ENCODE measurements at regions not wholly inside any gene's neighbourhood (a gene's known extent, or its start where the extent isn't known, plus 50 kb on each side); places are given as distances from the start of the nearest gene placed in this dataset.
"Not testable (repeated sequence)": the region's sequence is repeated elsewhere in the genome, so short reads cannot be mapped to it uniquely, and the experiment has no call there.

- Mint-ChIP-seq H3K27me3 (no peaks in the 10 kb centered on the region), H3K4me1 (no peaks in the 10 kb centered on the region), H3K9me3 (no peaks in the 10 kb centered on the region)
These were observed 471.0 kb upstream of the MGAT4C start for GRCh38 chr12:86727160-86727559.

GRCh38 chr12:86724716-86725115 lies 468.5 kb upstream of the MGAT4C start:
- H3K27me3 Mint-ChIP-seq, result no peaks in the 10 kb centered on the region
- no peak overlapping the region for H3K27ac Mint-ChIP-seq
- H3K9me3 Mint-ChIP-seq, result no peaks in the 10 kb centered on the region
- no peaks in the 10 kb centered on the region for H3K36me3 Mint-ChIP-seq
- no peak overlapping the region for H3K4me3 Mint-ChIP-seq
- no peaks in the 10 kb centered on the region for H3K4me1 Mint-ChIP-seq

More at GRCh38 chr12:86727160-86727559, 471.0 kb upstream of the MGAT4C start:
- Mint-ChIP-seq H3K27ac (no peak overlapping the region), H3K4me3 (no peak overlapping the region), H3K36me3 (no peaks in the 10 kb centered on the region)

- no peaks in the 10 kb centered on the region for H3K4me1 Mint-ChIP-seq
- no peaks in the 10 kb centered on the region for H3K36me3 Mint-ChIP-seq
- no peaks in the 10 kb centered on the region for H3K9me3 Mint-ChIP-seq
- no peak overlapping the region for H3K27ac Mint-ChIP-seq
- no peak overlapping the region for H3K4me3 Mint-ChIP-seq
- H3K27me3 Mint-ChIP-seq, result no peaks in the 10 kb centered on the region
These were observed 467.1 kb upstream of the MGAT4C start for GRCh38 chr12:86723326-86723725.

DNA sequence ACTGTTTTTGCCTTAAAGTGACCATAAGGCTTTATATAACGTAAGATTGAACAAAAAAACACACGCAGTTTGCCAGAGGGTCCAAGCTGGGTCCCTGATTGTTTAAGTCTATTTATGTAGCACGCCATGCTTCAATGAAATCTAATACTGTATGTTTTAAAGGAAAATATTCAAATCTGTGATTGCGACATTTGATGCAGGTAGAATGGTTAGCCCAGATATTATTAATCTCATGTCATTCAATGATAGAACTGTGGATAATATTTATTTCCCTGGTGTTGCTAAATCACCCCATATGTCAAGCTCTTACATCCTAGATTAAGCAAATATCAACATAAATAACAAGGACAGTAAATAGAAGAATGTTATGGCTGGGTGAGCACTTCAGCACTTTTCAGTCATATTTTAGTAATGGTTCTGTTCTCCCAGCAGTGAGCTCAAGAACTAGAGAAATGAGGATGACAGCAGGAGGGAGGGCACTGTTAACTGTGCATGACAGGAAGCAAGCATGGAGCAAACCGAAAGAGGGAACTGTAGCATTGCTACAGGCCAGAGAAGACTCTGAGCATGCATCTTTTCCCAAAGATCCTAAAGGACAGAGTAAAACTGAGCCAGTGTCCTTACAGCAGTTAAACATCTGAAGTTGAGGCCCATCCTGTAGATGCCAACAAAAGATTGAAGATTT lies 465.7 kb upstream of the MGAT4C start:
- Mint-ChIP-seq H3K9me3 (no peaks in the 10 kb centered on the region), H3K36me3 (no peaks in the 10 kb centered on the region), H3K27me3 (no peaks in the 10 kb centered on the region), H3K4me3 (no peak overlapping the region), H3K27ac (no peak overlapping the region), H3K4me1 (no peaks in the 10 kb centered on the region)

- H3K9me3 Mint-ChIP-seq, result no peaks in the 10 kb centered on the region
- H3K27me3 Mint-ChIP-seq, result no peaks in the 10 kb centered on the region
- H3K36me3 Mint-ChIP-seq, result no peaks in the 10 kb centered on the region
- no peak overlapping the region for H3K4me3 Mint-ChIP-seq
- no peaks in the 10 kb centered on the region for H3K4me1 Mint-ChIP-seq
- no peak overlapping the region for H3K27ac Mint-ChIP-seq
These were observed 463.2 kb upstream of the MGAT4C start for GRCh38 chr12:86719381-86719780.

DNA sequence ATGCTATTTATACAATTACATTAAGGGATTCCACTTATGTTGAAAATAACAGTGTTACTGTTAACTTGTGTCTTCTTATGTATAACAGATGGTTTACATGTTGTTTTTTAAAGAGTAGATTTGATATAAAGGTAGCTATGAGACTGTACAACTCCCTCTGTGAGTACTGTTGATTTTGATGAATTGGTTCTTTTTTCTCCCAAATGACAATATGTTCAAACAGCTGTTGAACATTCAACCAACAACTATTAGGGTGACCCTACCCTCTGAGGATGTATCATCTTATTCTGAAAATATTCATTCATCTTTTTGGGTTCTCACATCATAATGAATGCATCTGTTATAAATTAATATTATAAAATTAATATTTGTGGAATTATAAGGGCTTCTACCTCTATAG lies 456.9 kb upstream of the MGAT4C start:
- no peaks in the 10 kb centered on the region for H3K27me3 Mint-ChIP-seq
- H3K27ac Mint-ChIP-seq, result no peak overlapping the region
- H3K4me3 Mint-ChIP-seq, result no peak overlapping the region
- no peaks in the 10 kb centered on the region for H3K4me1 Mint-ChIP-seq
- no peaks in the 10 kb centered on the region for H3K36me3 Mint-ChIP-seq
- no peaks in the 10 kb centered on the region for H3K9me3 Mint-ChIP-seq

GRCh38 chr12:86712425-86712843 lies 456.2 kb upstream of the MGAT4C start:
- H3K4me3 Mint-ChIP-seq, result no peak overlapping the region
- no peaks in the 10 kb centered on the region for H3K9me3 Mint-ChIP-seq
- H3K27ac Mint-ChIP-seq, result no peak overlapping the region
- no peaks in the 10 kb centered on the region for H3K4me1 Mint-ChIP-seq
- H3K36me3 Mint-ChIP-seq, result no peaks in the 10 kb centered on the region
- no peaks in the 10 kb centered on the region for H3K27me3 Mint-ChIP-seq

GRCh38 chr12:86711731-86712130 lies 455.5 kb upstream of the MGAT4C start:
- Mint-ChIP-seq H3K4me1 (no peaks in the 10 kb centered on the region), H3K27me3 (no peaks in the 10 kb centered on the region), H3K27ac (no peak overlapping the region), H3K36me3 (no peaks in the 10 kb centered on the region), H3K9me3 (peaks cover 4% of the 10 kb centered on the region), H3K4me3 (no peak overlapping the region)

DNA sequence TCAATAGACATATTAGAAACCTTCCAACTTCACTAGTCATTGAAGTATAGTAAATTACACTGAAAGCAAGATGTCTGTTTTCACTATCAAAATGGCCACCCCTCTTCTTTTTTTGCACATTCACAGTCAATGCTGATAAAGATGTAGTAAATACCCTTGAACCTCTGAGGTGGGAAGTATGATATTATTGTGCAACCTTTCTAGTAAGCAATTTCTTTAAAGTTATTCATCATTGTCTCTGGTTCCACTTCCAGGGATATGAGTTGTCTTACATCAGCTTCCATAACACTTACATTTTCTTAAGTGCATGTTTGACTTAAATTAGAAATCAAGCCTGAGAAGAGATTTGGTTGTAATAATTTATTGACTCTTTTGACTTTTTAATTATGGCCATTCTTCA lies 453.9 kb upstream of the MGAT4C start:
- Mint-ChIP-seq H3K9me3 (peaks cover 6% of the 10 kb centered on the region), H3K27ac (no peak overlapping the region), H3K4me3 (no peak overlapping the region), H3K27me3 (no peaks in the 10 kb centered on the region), H3K4me1 (no peaks in the 10 kb centered on the region), H3K36me3 (no peaks in the 10 kb centered on the region)

DNA sequence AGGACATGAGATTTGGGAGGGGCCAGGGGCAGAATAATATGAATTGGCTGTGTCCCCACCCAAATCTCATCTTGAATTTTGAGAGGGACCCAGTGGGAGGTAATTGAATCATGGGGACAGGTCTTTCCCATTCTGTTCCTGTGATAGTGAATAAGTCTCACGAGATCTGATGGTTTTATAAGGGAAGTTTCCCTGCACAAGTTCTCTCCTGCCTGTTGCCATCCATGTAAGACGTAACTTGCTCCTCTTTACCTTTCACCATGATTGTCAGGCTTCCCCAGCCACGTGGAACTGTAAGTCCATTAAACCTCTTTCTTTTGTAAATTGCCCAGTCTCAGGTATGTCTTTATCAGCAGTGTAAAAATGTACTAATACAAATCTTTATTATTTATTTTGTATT lies 452.8 kb upstream of the MGAT4C start:
- H3K27ac Mint-ChIP-seq, H3K36me3 Mint-ChIP-seq, H3K4me3 Mint-ChIP-seq, H3K27me3 Mint-ChIP-seq, H3K9me3 Mint-ChIP-seq, H3K4me1 Mint-ChIP-seq: not testable (repeated sequence)

DNA sequence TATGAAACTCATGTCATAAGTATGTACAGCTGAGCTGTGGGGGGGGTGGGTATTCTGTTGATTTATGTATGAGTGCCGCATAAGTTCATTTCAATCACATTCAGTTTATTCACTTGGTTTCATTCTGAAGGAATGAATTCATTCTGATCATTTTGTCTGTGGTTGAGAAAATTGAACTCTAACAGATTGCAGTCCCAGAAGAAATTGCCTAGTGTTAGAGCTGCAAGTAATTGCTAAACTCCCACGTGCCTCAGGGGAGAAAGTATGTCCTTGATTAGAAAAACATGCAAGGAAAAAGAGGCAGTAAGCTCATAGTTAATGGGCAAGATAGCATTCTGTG lies 442.4 kb upstream of the MGAT4C start:
- H3K27me3 Mint-ChIP-seq, result no peaks in the 10 kb centered on the region
- no peak overlapping the region for H3K27ac Mint-ChIP-seq
- no peaks in the 10 kb centered on the region for H3K36me3 Mint-ChIP-seq
- no peak overlapping the region for H3K4me3 Mint-ChIP-seq
- H3K4me1 Mint-ChIP-seq, result no peaks in the 10 kb centered on the region
- H3K9me3 Mint-ChIP-seq, result peaks cover 4% of the 10 kb centered on the region

GRCh38 chr12:86697916-86698640 lies 441.9 kb upstream of the MGAT4C start:
- no peak overlapping the region for H3K27ac Mint-ChIP-seq
- H3K4me3 Mint-ChIP-seq, result no peak overlapping the region
- no peaks in the 10 kb centered on the region for H3K4me1 Mint-ChIP-seq
- H3K27me3 Mint-ChIP-seq, result no peaks in the 10 kb centered on the region
- H3K9me3 Mint-ChIP-seq, result peaks cover 4% of the 10 kb centered on the region
- H3K36me3 Mint-ChIP-seq, result no peaks in the 10 kb centered on the region

DNA sequence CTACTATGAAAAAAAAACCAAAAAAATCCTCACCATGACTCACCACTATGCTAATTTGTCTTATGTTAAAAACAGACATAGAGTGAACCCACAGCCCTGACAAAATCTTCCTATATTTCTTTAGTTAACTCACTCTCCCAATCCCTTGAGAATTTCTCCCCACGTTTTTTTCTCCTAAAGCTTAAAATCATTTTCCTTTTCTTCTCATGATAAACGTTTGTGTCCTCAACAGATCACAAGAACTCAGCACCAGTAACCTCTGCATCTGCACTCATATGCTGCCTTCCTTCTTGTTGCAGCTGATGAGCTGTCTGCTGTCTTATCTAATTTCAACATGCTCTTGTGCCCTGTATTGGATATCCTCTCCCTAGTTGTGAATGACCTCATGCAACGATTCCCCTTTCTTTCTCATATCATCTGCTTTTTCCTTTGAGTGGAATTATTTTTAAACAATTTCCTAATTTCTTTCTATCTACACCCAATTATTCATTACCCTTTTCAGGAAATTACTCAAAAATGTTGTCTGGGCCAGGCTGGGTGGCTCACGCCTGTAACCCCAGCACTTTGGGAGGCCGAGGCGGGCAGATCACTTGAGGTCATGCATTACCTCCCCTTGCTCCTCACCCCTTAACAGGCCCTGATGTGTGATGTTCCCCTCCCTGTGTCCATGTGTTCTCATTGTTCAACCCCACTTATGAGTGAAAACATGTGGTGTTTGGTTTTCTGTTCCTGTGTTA lies 427.5 kb upstream of the MGAT4C start:
- no peaks in the 10 kb centered on the region for H3K27me3 Mint-ChIP-seq
- no peaks in the 10 kb centered on the region for H3K4me1 Mint-ChIP-seq
- H3K4me3 Mint-ChIP-seq, result no peak overlapping the region
- no peaks in the 10 kb centered on the region for H3K36me3 Mint-ChIP-seq
- peaks cover 8% of the 10 kb centered on the region for H3K9me3 Mint-ChIP-seq
- no peak overlapping the region for H3K27ac Mint-ChIP-seq

GRCh38 chr12:86681060-86681459 lies 424.9 kb upstream of the MGAT4C start:
- Mint-ChIP-seq H3K36me3 (no peaks in the 10 kb centered on the region), H3K27me3 (no peaks in the 10 kb centered on the region), H3K4me1 (no peaks in the 10 kb centered on the region), H3K9me3 (peaks cover 12% of the 10 kb centered on the region), H3K4me3 (no peak overlapping the region), H3K27ac (no peak overlapping the region)

GRCh38 chr12:86675197-86675596 lies 419.0 kb upstream of the MGAT4C start:
- peaks cover 4% of the 10 kb centered on the region for H3K9me3 Mint-ChIP-seq
- H3K36me3 Mint-ChIP-seq, result no peaks in the 10 kb centered on the region
- no peak overlapping the region for H3K27ac Mint-ChIP-seq
- no peaks in the 10 kb centered on the region for H3K4me1 Mint-ChIP-seq
- no peaks in the 10 kb centered on the region for H3K27me3 Mint-ChIP-seq
- H3K4me3 Mint-ChIP-seq, result no peak overlapping the region

GRCh38 chr12:86670986-86671385 lies 414.8 kb upstream of the MGAT4C start:
- Mint-ChIP-seq H3K36me3 (no peaks in the 10 kb centered on the region), H3K4me3 (no peak overlapping the region), H3K27me3 (no peaks in the 10 kb centered on the region), H3K9me3 (peaks cover 5% of the 10 kb centered on the region), H3K27ac (no peak overlapping the region), H3K4me1 (no peaks in the 10 kb centered on the region)
